Upper lobe of left lung (tissue), 4 donors: ENCODE measurements at regions not wholly inside any gene's neighbourhood (a gene's known extent, or its start where the extent isn't known, plus 50 kb on each side); places are given as distances from the start of the nearest gene placed in this dataset.

Experiments used
- CTCF ChIP-seq, 6 experiments: fragments of 450-650 bp in 4 of 6; fragments of 200-600 bp in 2 of 6; sonication (generic) in 2 of 6; IDR thresholded peaks; one replicate each; pipeline ENCODE4 v1.5.1; 2016 to 2019; ENCODE audit warnings: antibody characterized with exemption in 6 of 6
- POLR2A ChIP-seq, 4 donors: fragments of 450-650 bp; IDR thresholded peaks; one replicate each; pipeline ENCODE4 v1.5.1; 2016 to 2017; ENCODE audit warnings: antibody characterized with exemption in 4 of 4, mild to moderate bottlenecking in 2 of 4

DNA sequence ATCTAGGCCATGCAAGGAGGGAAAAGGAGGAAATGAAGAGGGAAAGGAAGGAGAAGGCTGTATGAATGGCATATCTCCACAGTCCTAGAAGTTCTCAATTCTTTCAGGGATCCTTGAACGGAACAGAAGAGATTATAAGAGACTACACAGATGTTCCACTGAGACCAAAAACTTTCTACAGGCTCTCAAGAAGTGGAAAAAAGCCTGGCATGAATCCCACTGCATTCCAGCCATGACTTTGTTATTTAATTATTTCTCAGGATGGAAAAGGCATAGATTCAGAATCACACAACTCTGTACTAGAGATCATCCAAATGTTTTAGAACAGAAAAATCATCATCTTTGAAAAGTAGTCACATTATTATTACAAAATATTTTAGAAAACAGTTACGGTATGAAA lies 131.7 kb upstream of the CDH20 start:
- TF ChIP-seq POLR2A (IDR thresholded peaks at IDR 0.05) = no peak
- TF ChIP-seq CTCF (IDR thresholded peaks at IDR 0.05) = no peak
